ENCODE measurements at regions not wholly inside any gene's neighbourhood (a gene's known extent, or its start where the extent isn't known, plus 50 kb on each side); places are given as distances from the start of the nearest gene placed in this dataset.

DNA sequence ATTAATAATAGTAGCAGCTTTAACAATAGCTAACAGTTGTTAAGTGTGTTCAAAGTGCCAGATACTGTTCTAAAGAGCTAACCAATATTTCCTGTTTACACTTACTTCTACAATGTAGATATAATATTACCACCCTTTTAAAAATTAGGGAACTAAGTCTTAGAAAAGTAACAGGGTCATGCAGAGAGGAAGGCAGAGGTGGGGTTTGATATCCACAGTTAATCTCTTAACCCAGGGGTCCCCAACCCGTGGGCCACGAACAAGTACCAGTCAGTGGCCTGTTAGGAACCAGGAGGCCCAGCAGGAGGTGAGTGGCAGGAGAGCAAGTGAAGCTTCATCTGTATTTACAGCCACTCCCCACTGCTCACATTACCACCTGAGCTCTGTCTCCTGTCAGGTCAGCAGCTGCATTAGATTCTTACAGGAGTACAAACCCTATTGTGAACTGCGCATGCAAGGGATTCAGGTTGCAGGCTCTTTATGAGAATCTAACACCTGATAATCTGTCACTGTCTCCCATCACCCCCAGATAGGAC lies 89.1 kb downstream of the ACTL7B start:
- RAD21 ChIA-PET (ENCODE audit: low non-redundant PET in 1 of 2, low total read pairs in 2 of 2, uncharacterized antibody in 2 of 2, unreplicated experiment in 2 of 2) = no interaction called here
- ATAC-seq = no peak
- intact Hi-C loops (cut with micrococcal nuclease) = loop anchor here (10.0 kb wide), 1 partner anchor 352 kb away; no protein-coding TSS in a partner anchor

More for the DNA sequence above, 89.1 kb downstream of the ACTL7B start:
- Histone ChIP-seq H2AFZ (ENCODE audit: low read depth, low read length, poor library complexity, severe bottlenecking) (no peak overlapping the region), H3K4me3 (replicated peaks in 1 of 2; ENCODE audit: low read depth in 1 of 2, low read length in 2 of 2) (no peak overlapping the region), H3K4me1 (ENCODE audit: control insufficient read depth in 1 of 2, insufficient read depth in 2 of 2, low read length in 2 of 2) (no peaks in the 10 kb centered on the region), H3K9me3 (ENCODE audit: control insufficient read depth in 1 of 2, insufficient read depth in 1 of 2, low read depth in 1 of 2, low read length in 2 of 2) (no peaks in the 10 kb centered on the region), H4K20me1 (ENCODE audit: insufficient read depth) (no peaks in the 10 kb centered on the region), H3K27ac (ENCODE audit: low read depth, low read length) (no peak overlapping the region), H3K36me3 (ENCODE audit: control insufficient read depth in 1 of 2, insufficient read depth in 2 of 2, low read length in 2 of 2) (no peaks in the 10 kb centered on the region), H3K4me2 (ENCODE audit: low read length) (no peak overlapping the region), H3K9me2 (ENCODE audit: insufficient read depth) (no peaks in the 10 kb centered on the region), H3K79me2 (ENCODE audit: insufficient read depth, low read length) (no peaks in the 10 kb centered on the region), H3K27me3 (ENCODE audit: insufficient read depth, low read length) (no peaks in the 10 kb centered on the region), H3K9ac (ENCODE audit: low read length) (no peak overlapping the region)
- no peak for TF ChIP-seq RAD21 (IDR thresholded peaks at IDR 0.05; ENCODE audit: low read depth)
- TF ChIP-seq CEBPB (IDR thresholded peaks at IDR 0.05; ENCODE audit: low read depth) = no peak
- no peak for TF ChIP-seq EGR1 (IDR thresholded peaks at IDR 0.05; ENCODE audit: low read depth)
- no peak for TF ChIP-seq TCF7L2 (IDR thresholded peaks at IDR 0.05; ENCODE audit: borderline replicate concordance, extremely low read depth, insufficient read depth, insufficient read length)
- TF ChIP-seq, protein P1, sequence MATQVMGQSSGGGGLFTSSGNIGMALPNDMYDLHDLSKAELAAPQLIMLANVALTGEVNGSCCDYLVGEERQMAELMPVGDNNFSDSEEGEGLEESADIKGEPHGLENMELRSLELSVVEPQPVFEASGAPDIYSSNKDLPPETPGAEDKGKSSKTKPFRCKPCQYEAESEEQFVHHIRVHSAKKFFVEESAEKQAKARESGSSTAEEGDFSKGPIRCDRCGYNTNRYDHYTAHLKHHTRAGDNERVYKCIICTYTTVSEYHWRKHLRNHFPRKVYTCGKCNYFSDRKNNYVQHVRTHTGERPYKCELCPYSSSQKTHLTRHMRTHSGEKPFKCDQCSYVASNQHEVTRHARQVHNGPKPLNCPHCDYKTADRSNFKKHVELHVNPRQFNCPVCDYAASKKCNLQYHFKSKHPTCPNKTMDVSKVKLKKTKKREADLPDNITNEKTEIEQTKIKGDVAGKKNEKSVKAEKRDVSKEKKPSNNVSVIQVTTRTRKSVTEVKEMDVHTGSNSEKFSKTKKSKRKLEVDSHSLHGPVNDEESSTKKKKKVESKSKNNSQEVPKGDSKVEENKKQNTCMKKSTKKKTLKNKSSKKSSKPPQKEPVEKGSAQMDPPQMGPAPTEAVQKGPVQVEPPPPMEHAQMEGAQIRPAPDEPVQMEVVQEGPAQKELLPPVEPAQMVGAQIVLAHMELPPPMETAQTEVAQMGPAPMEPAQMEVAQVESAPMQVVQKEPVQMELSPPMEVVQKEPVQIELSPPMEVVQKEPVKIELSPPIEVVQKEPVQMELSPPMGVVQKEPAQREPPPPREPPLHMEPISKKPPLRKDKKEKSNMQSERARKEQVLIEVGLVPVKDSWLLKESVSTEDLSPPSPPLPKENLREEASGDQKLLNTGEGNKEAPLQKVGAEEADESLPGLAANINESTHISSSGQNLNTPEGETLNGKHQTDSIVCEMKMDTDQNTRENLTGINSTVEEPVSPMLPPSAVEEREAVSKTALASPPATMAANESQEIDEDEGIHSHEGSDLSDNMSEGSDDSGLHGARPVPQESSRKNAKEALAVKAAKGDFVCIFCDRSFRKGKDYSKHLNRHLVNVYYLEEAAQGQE (IDR thresholded peaks at IDR 0.05; ENCODE audit: low read depth) = no peak
- no peak for TF ChIP-seq EZH2 (IDR thresholded peaks at IDR 0.05)
- TF ChIP-seq SIN3A (IDR thresholded peaks at IDR 0.05; ENCODE audit: low read depth) = no peak
- TF ChIP-seq FOSL1 (IDR thresholded peaks at IDR 0.05; ENCODE audit: low read depth) = no peak
- DNase-seq (ENCODE audit: low read depth, low spot score) = no peak
- no TSS peak for BruUV-seq (replicated peaks)
- ChIA-PET CTCF (interaction anchor here (1.3 kb wide), 1 partner anchor 47 kb away, joined by 3 read pairs; no protein-coding TSS in a partner anchor), POLR2A (no interaction called here)

All from HCT116 (cell line).